ENCODE measurements at regions not wholly inside any gene's neighbourhood (a gene's known extent, or its start where the extent isn't known, plus 50 kb on each side); places are given as distances from the start of the nearest gene placed in this dataset.

- intact Hi-C loops (cut with micrococcal nuclease) = no loop called here
- TF ChIP-seq CTCF (IDR thresholded peaks at IDR 0.05; ENCODE audit: borderline replicate concordance) = no peak
- Histone ChIP-seq H3K27ac (replicated peaks) (no peak overlapping the region), H3K27me3 (ENCODE audit: low read depth) (peaks cover 48% of the 10 kb centered on the region), H3K9me3 (replicated peaks) (no peaks in the 10 kb centered on the region), H3K4me1 (peaks cover 4% of the 10 kb centered on the region), H3K4me3 (no peak overlapping the region), H3K36me3 (no peaks in the 10 kb centered on the region)
- DNase-seq = no peak
Measured at GRCh38 chr14:61184112-61184511, 97.0 kb downstream of the TMEM30B start.

- intact Hi-C loops (cut with micrococcal nuclease) = no loop called here
- Histone ChIP-seq H3K9me3 (replicated peaks) (no peaks in the 10 kb centered on the region), H3K4me1 (no peaks in the 10 kb centered on the region), H3K27me3 (ENCODE audit: low read depth) (peaks cover 49% of the 10 kb centered on the region), H3K27ac (replicated peaks) (no peak overlapping the region), H3K4me3 (no peak overlapping the region), H3K36me3 (no peaks in the 10 kb centered on the region)
- TF ChIP-seq CTCF (IDR thresholded peaks at IDR 0.05; ENCODE audit: borderline replicate concordance) = no peak
- DNase-seq = no peak
Measured at GRCh38 chr14:61183196-61183885, 97.8 kb downstream of the TMEM30B start.

GRCh38 chr14:61179796-61180398 lies 101.2 kb downstream of the TMEM30B start:
- H3K9me3 ChIP-seq (replicated peaks) = no peaks in the 10 kb centered on the region
- H3K4me1 ChIP-seq = no peaks in the 10 kb centered on the region
- no peak overlapping the region for H3K27ac ChIP-seq (replicated peaks)
- no peak for DNase-seq
- H3K27me3 ChIP-seq (ENCODE audit: low read depth) = peaks cover 46% of the 10 kb centered on the region
- intact Hi-C loops (cut with micrococcal nuclease) = no loop called here
- no peak overlapping the region for H3K4me3 ChIP-seq
- no peak for TF ChIP-seq CTCF (IDR thresholded peaks at IDR 0.05; ENCODE audit: borderline replicate concordance)
- no peaks in the 10 kb centered on the region for H3K36me3 ChIP-seq

- intact Hi-C loops (cut with micrococcal nuclease) = no loop called here
Measured at GRCh38 chr14:61179061-61179690, 102.0 kb downstream of the TMEM30B start.

More at GRCh38 chr14:61179061-61179690, 102.0 kb downstream of the TMEM30B start:
- Histone ChIP-seq H3K9me3 (replicated peaks) (no peaks in the 10 kb centered on the region), H3K27me3 (ENCODE audit: low read depth) (peaks cover 41% of the 10 kb centered on the region), H3K4me3 (no peak overlapping the region), H3K27ac (replicated peaks) (no peak overlapping the region), H3K4me1 (no peaks in the 10 kb centered on the region), H3K36me3 (no peaks in the 10 kb centered on the region)
- TF ChIP-seq CTCF (IDR thresholded peaks at IDR 0.05; ENCODE audit: borderline replicate concordance) = no peak
- DNase-seq = no peak
